OCI-LY7 (cell line): ENCODE measurements at regions not wholly inside any gene's neighbourhood (a gene's known extent, or its start where the extent isn't known, plus 50 kb on each side); places are given as distances from the start of the nearest gene placed in this dataset.

Experiments
- BruUV-seq: library from RNA; stranded (reverse); fragments of 400-500 nt; replicated peaks from 2 replicates; lab custom pipeline; 2021; lab: Mats Ljungman, UMichigan
- CTCF ChIA-PET: fragments of 300-600 bp; sonication (Branson Sonifier 250); formaldehyde crosslinking; loops from one replicate; lab custom pipeline; 2022; ENCODE audit warnings: antibody characterized with exemption; ENCODE audit not compliant: unreplicated experiment; lab: Charles Lee
- POLR2A ChIA-PET: fragments of 300-600 bp; sonication (Branson Sonifier 250); formaldehyde crosslinking; loops from one replicate; lab custom pipeline; 2022; ENCODE audit warnings: antibody characterized with exemption; lab: Charles Lee
- DNase-seq: peaks from one replicate; pipeline ENCODE4 v3.0.0-alpha.2; 2015; ENCODE audit warnings: low spot score
- H2AFZ ChIP-seq: fragments of 200-600 bp; sonication (generic), shearing (Covaris generic); 2 replicates; pipeline ENCODE4 v1.6.1; 2014; ENCODE audit warnings: mild to moderate bottlenecking, antibody characterized with exemption, low read length, moderate library complexity
- H3K27ac ChIP-seq: fragments of 200-600 bp; sonication (generic); 2 replicates; pipeline ENCODE4 v1.5.1; 2014; ENCODE audit warnings: mixed run types, low read depth, mild to moderate bottlenecking, moderate library complexity, low read length, inconsistent platforms; ENCODE audit not compliant: poor library complexity, severe bottlenecking
- H3K36me3 ChIP-seq: fragments of 200-600 bp; sonication (generic); 2 replicates; pipeline ENCODE4 v1.6.1; 2014; ENCODE audit warnings: mild to moderate bottlenecking, antibody characterized with exemption, low read length, moderate library complexity, mixed read lengths; ENCODE audit not compliant: insufficient read depth
- H3K4me1 ChIP-seq: fragments of 200-600 bp; sonication (generic); 2 replicates; pipeline ENCODE4 v1.5.1; 2014; ENCODE audit warnings: mild to moderate bottlenecking, low read length; ENCODE audit not compliant: insufficient read depth, poor library complexity, severe bottlenecking
- H3K4me2 ChIP-seq: fragments of 200-600 bp; sonication (generic); 2 replicates; pipeline ENCODE4 v1.6.1; 2014; ENCODE audit warnings: mild to moderate bottlenecking, low read length
- H3K4me3 ChIP-seq: fragments of 200-600 bp; sonication (generic); 2 replicates; pipeline ENCODE4 v1.5.1; 2014; ENCODE audit warnings: mild to moderate bottlenecking, low read depth, low read length; ENCODE audit not compliant: poor library complexity, severe bottlenecking
- H3K79me2 ChIP-seq: fragments of 200-600 bp; sonication (generic); 2 replicates; pipeline ENCODE4 v1.6.1; 2016; ENCODE audit warnings: low read depth, mild to moderate bottlenecking, low read length, moderate library complexity, mixed read lengths; ENCODE audit not compliant: insufficient read depth
- H3K9me2 ChIP-seq: fragments of 200-600 bp; sonication (generic); 2 replicates; pipeline ENCODE4 v1.6.1; 2016; ENCODE audit warnings: mild to moderate bottlenecking, low read length, mixed read lengths; ENCODE audit not compliant: insufficient read depth
- H3K9me3 ChIP-seq: fragments of 200-600 bp; sonication (generic); 2 replicates; pipeline ENCODE4 v1.6.1; 2014; ENCODE audit warnings: mild to moderate bottlenecking, mixed run types, low read length, mixed read lengths
- H4K20me1 ChIP-seq: fragments of 200-600 bp; sonication (generic); 2 replicates; pipeline ENCODE4 v1.6.1; 2014; ENCODE audit warnings: mild to moderate bottlenecking, antibody characterized with exemption, low read length, moderate library complexity, mixed read lengths; ENCODE audit not compliant: insufficient read depth
- EZH2phosphoT487 ChIP-seq: fragments of 200-600 bp; sonication (generic); IDR thresholded peaks from 2 replicates; pipeline ENCODE4 v1.6.1; 2018; ENCODE audit warnings: low read depth, borderline replicate concordance, mild to moderate bottlenecking, mixed run types, antibody characterized with exemption, low read length, moderate library complexity, mixed read lengths
- intact Hi-C: fragments of 100-400 bp; cut with micrococcal nuclease; formaldehyde crosslinking; loops from one replicate; pipeline ENCODE4 v1.10.0; 2022; ENCODE audit not compliant: unreplicated experiment
- TF ChIP-seq, protein P1 (sequence below): fragments of 200-600 bp; sonication (generic); conservative IDR thresholded peaks from 2 replicates; pipeline ENCODE4 v1.5.1; 2014; ENCODE audit warnings: mild to moderate bottlenecking, antibody characterized with exemption, low read length, moderate library complexity, mixed read lengths

DNA sequence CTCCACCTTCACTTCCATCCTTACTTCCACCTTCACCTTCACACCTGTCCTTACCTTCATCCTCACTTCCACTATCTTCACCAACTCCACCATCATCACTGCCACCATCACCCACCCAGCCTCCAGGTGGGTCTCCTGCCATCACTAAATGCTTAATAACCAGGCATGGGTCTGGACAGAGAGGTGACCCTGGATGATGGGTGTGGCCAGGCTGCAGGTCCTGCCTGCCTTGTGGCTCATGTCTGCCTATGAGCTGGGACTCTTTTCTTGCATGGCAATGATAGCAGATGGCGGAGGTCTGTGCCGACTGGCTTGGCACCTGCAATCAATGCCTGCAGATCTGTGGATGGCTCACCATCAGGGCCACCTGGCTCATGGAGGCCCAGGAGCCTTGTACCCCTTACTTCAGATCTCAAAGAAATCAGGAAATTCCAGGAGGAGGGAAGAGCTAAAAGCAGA, 60.1 kb upstream of the ELN start:
- Histone ChIP-seq H3K36me3 (no peaks in the 10 kb centered on the region), H3K27ac (no peak overlapping the region), H3K9me2 (no peaks in the 10 kb centered on the region), H3K4me1 (peaks cover 4% of the 10 kb centered on the region), H4K20me1 (no peaks in the 10 kb centered on the region), H3K79me2 (no peaks in the 10 kb centered on the region), H3K9me3 (peaks cover 16% of the 10 kb centered on the region; the same call in 1 of the 2 replicates), H3K4me3 (no peak overlapping the region), H2AFZ (no peak overlapping the region), H3K4me2 (no peak overlapping the region)
- ChIA-PET CTCF (no interaction called here), POLR2A (no interaction called here)
- no peak for DNase-seq
- intact Hi-C loops, result no loop called here
- TF ChIP-seq EZH2phosphoT487, result no peak
- BruUV-seq, result no TSS peak

DNA sequence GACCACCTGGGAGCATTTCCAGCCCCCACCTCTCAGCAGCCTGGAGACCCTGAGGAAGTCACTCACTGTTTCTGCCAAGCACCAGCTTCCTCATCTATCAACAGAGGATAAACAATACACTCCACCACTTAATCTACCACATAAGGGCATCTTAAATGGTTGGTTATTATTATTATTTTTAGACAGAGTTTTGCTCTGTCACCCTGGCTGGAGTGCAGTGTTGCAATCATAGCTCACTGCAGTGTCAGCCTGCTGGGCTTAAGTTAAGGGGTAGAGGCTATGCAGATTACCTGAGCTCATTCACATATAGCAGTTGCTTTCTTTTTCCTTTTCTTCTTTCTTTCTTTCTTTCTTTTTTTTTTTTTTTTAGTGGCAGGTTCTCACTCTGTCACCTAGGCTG, 59.5 kb upstream of the ELN start:
- Histone ChIP-seq H3K4me1 (peaks cover 4% of the 10 kb centered on the region), H3K9me2 (no peaks in the 10 kb centered on the region), H2AFZ (no peak overlapping the region), H4K20me1 (no peaks in the 10 kb centered on the region), H3K36me3 (no peaks in the 10 kb centered on the region), H3K9me3 (peaks cover 10% of the 10 kb centered on the region; the same call in 1 of the 2 replicates), H3K4me2 (no peak overlapping the region), H3K27ac (no peak overlapping the region), H3K4me3 (no peak overlapping the region), H3K79me2 (no peaks in the 10 kb centered on the region)
- no peak for DNase-seq
- BruUV-seq, result no TSS peak
- TF ChIP-seq EZH2phosphoT487, result no peak
- TF ChIP-seq, protein P1, sequence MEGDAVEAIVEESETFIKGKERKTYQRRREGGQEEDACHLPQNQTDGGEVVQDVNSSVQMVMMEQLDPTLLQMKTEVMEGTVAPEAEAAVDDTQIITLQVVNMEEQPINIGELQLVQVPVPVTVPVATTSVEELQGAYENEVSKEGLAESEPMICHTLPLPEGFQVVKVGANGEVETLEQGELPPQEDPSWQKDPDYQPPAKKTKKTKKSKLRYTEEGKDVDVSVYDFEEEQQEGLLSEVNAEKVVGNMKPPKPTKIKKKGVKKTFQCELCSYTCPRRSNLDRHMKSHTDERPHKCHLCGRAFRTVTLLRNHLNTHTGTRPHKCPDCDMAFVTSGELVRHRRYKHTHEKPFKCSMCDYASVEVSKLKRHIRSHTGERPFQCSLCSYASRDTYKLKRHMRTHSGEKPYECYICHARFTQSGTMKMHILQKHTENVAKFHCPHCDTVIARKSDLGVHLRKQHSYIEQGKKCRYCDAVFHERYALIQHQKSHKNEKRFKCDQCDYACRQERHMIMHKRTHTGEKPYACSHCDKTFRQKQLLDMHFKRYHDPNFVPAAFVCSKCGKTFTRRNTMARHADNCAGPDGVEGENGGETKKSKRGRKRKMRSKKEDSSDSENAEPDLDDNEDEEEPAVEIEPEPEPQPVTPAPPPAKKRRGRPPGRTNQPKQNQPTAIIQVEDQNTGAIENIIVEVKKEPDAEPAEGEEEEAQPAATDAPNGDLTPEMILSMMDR, result no peak
- CTCF ChIA-PET, result no interaction called here
- intact Hi-C loops, result no loop called here
- POLR2A ChIA-PET, result interaction anchor here (0.7 kb wide), 1 partner anchor 159 kb away, joined by 3 read pairs; no protein-coding TSS in a partner anchor

DNA sequence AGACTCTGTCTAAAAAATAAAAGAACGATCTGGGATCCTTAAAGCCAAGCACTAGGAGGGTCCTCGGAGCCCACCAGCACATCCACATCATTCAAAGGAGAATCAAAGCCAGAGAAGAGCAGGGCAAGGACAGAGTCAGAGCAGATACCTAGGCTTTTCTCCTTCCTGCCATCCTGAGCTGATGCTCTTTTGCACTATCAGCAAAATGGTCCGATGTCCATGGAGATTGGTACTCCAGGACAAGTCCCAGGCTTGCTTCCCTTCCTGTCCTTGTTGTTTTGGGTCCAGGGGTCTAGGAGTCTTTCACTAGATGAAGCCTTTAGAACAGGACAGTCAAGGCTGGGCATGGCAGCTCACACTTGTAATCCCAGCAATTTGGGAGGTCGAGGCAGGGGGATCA, 58.0 kb upstream of the ELN start:
- no TSS peak for BruUV-seq
- H3K4me1 ChIP-seq, result peaks cover 4% of the 10 kb centered on the region
- no peak for DNase-seq
- POLR2A ChIA-PET, result interaction anchor here (0.6 kb wide), 3 partner anchors 46 to 544 kb away, joined by 3 to 4 read pairs (median 4); no protein-coding TSS in a partner anchor
- H2AFZ ChIP-seq, result no peak overlapping the region
- TF ChIP-seq, protein P1, result no peak
- TF ChIP-seq EZH2phosphoT487, result no peak
- H3K79me2 ChIP-seq, result no peaks in the 10 kb centered on the region
- no peaks in the 10 kb centered on the region for H4K20me1 ChIP-seq
- H3K4me3 ChIP-seq, result no peak overlapping the region
- H3K9me2 ChIP-seq, result no peaks in the 10 kb centered on the region
- H3K27ac ChIP-seq, result no peak overlapping the region
- intact Hi-C loops, result no loop called here
- CTCF ChIA-PET, result interaction anchor here (0.5 kb wide), 1 partner anchor 161 kb away, joined by 3 read pairs; no protein-coding TSS in a partner anchor
- no peaks in the 10 kb centered on the region; the same call in 1 of the 2 replicates for H3K9me3 ChIP-seq
- no peak overlapping the region for H3K4me2 ChIP-seq
- no peaks in the 10 kb centered on the region for H3K36me3 ChIP-seq
